ENCODE measurements at regions not wholly inside any gene's neighbourhood (a gene's known extent, or its start where the extent isn't known, plus 50 kb on each side); places are given as distances from the start of the nearest gene placed in this dataset.

GRCh38 chr6:154931711-154932424 is 63.2 kb upstream of the TIAM2 start:
- no peak overlapping the region for H3K27ac ChIP-seq
- H3K4me1 ChIP-seq (ENCODE audit: low read depth, poor library complexity, severe bottlenecking): no peaks in the 10 kb centered on the region
- no peaks in the 10 kb centered on the region for H3K36me3 ChIP-seq (ENCODE audit: insufficient read depth)
- no peak overlapping the region for H2AFZ ChIP-seq (ENCODE audit: low read depth)
- TF ChIP-seq CTCF (conservative IDR thresholded peaks at IDR 0.05; ENCODE audit: low read depth, low read length): no peak
- no peak overlapping the region for H3K9ac ChIP-seq
- no peak overlapping the region for H3K4me2 ChIP-seq
- no peaks in the 10 kb centered on the region for H3K79me2 ChIP-seq (ENCODE audit: insufficient read depth, low read depth)
- H3K27me3 ChIP-seq (ENCODE audit: insufficient read depth, low read depth): no peaks in the 10 kb centered on the region
- no peaks in the 10 kb centered on the region for H4K20me1 ChIP-seq (ENCODE audit: insufficient read depth)
- no peak overlapping the region for H3K4me3 ChIP-seq (IDR thresholded peaks at IDR 0.05; ENCODE audit: insufficient read depth, low read depth, low read length)

DNA sequence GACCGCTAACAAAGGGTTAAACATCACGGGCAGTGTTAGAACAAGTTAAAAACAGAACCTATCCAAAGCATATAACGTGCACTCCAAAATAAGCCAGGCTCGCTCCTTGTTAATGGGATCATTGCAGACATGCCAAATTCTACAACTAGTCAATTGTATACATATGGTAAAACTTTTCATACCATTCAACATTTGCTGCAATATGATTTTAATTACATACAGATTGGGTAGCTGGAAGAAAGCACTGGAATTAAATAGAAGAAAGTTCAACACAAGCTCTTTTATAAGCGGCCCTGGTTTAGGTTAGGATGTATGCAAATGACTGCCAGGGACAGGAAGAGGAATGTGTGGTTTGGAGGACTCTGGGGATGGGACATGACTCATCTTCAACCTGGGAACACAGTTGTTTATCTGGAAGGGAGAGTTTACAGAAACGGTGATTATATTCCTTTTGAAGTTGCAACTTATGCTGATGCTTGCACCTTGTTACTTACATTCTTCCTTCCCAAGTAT is 62.5 kb upstream of the TIAM2 start:
- no peaks in the 10 kb centered on the region for H3K79me2 ChIP-seq (ENCODE audit: insufficient read depth, low read depth)
- no peaks in the 10 kb centered on the region for H3K27me3 ChIP-seq (ENCODE audit: insufficient read depth, low read depth)
- H3K9ac ChIP-seq: no peak overlapping the region
- H4K20me1 ChIP-seq (ENCODE audit: insufficient read depth): no peaks in the 10 kb centered on the region
- H3K27ac ChIP-seq: no peak overlapping the region
- H3K4me2 ChIP-seq: no peak overlapping the region
- H3K4me1 ChIP-seq (ENCODE audit: low read depth, poor library complexity, severe bottlenecking): no peaks in the 10 kb centered on the region
- H3K4me3 ChIP-seq (IDR thresholded peaks at IDR 0.05; ENCODE audit: insufficient read depth, low read depth, low read length): no peak overlapping the region
- H3K36me3 ChIP-seq (ENCODE audit: insufficient read depth): no peaks in the 10 kb centered on the region
- TF ChIP-seq CTCF (conservative IDR thresholded peaks at IDR 0.05; ENCODE audit: low read depth, low read length): no peak
- no peak overlapping the region for H2AFZ ChIP-seq (ENCODE audit: low read depth)

DNA sequence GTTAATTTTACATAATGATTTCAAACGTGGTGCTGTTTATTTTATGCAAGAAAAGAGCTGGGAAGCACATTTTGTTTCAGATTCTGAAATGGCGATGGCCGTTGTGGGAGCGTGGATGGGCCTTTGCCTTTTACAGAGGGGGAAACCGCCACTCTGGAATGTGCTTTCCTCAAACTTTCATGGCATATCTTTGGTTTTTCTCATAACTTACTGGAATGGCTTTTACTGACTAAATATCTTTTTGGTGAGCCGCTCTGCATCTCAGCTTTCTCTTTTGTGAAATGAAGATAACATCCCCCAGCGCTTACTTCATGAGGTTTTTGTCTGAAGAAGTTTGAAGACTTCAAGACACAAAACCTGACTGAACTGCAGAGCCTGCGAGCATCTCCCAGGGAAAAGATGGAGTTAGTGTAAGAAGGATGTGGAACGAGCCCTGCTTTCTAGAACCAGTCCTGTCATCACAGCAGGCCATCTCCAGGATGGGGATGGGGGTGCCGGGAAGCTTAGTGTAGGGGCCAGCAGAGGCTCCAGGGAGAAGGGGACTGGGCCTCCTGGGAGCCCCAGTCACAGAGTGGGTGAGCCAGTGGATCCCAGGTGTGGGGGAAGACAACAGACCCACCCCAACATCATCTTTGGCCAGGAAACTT is 61.8 kb upstream of the TIAM2 start:
- Histone ChIP-seq H4K20me1 (ENCODE audit: insufficient read depth) (no peaks in the 10 kb centered on the region), H3K4me2 (no peak overlapping the region), H3K9ac (no peak overlapping the region), H3K79me2 (ENCODE audit: insufficient read depth, low read depth) (no peaks in the 10 kb centered on the region), H3K4me3 (IDR thresholded peaks at IDR 0.05; ENCODE audit: insufficient read depth, low read depth, low read length) (no peak overlapping the region), H3K27me3 (ENCODE audit: insufficient read depth, low read depth) (no peaks in the 10 kb centered on the region), H2AFZ (ENCODE audit: low read depth) (no peak overlapping the region), H3K27ac (no peak overlapping the region), H3K36me3 (ENCODE audit: insufficient read depth) (no peaks in the 10 kb centered on the region), H3K4me1 (ENCODE audit: low read depth, poor library complexity, severe bottlenecking) (no peaks in the 10 kb centered on the region)
- TF ChIP-seq CTCF (conservative IDR thresholded peaks at IDR 0.05; ENCODE audit: low read depth, low read length): no peak

DNA sequence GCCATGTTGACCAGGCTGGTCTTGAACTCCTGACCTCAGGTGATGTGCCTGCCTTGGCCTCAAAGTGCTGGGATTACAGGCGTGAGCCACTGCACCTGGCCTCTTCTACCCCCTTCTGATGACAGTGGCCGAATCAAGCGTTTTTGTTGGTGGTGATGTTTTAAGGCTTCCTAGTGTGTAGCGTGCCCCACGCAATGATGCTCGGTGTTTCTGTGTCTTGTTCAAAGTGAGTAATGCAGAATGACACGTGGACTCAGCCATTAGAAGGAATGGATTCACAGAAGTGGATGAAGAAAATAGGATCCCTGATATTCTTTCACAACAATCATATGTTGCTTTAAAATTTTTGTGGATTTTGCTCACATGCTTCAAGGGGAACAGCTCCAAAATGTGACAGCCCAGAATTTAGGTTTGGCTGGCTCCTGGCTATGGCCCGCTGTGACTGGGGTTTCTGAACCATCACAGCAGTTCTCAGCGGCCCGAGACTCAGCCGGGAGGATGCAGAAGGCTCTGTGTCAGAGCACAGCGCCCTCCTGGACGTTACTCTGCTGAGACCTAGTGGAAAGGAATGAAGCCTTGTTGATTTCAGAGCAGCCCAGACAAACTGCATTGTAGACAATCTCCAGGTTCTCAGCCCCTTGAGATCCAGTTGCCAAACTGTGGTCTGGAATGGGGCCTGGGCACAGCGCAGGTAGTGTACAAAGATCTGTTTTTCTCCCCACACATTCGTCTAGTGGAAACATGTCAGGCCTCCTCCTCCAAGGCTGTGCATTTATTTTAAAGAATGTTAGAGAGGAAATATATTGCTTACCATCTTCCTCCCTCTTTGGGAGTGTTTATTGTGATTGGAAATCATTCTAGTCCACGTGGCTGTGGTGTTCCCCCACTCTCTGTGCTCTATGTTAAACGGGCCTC is 57.6 kb upstream of the TIAM2 start:
- no peak for TF ChIP-seq CTCF (conservative IDR thresholded peaks at IDR 0.05; ENCODE audit: low read depth, low read length)
- no peak overlapping the region for H3K4me3 ChIP-seq (IDR thresholded peaks at IDR 0.05; ENCODE audit: insufficient read depth, low read depth, low read length)
- no peaks in the 10 kb centered on the region for H3K79me2 ChIP-seq (ENCODE audit: insufficient read depth, low read depth)
- no peak overlapping the region for H3K27ac ChIP-seq
- H2AFZ ChIP-seq (ENCODE audit: low read depth): no peak overlapping the region
- H3K27me3 ChIP-seq (ENCODE audit: insufficient read depth, low read depth): no peaks in the 10 kb centered on the region
- no peaks in the 10 kb centered on the region for H3K4me1 ChIP-seq (ENCODE audit: low read depth, poor library complexity, severe bottlenecking)
- no peak overlapping the region for H3K9ac ChIP-seq
- no peaks in the 10 kb centered on the region for H4K20me1 ChIP-seq (ENCODE audit: insufficient read depth)
- no peaks in the 10 kb centered on the region for H3K36me3 ChIP-seq (ENCODE audit: insufficient read depth)
- H3K4me2 ChIP-seq: no peak overlapping the region
